HUES64 (cell line): ENCODE measurements at regions not wholly inside any gene's neighbourhood (a gene's known extent, or its start where the extent isn't known, plus 50 kb on each side); places are given as distances from the start of the nearest gene placed in this dataset.

Experiments
- H3K27ac ChIP-seq: 2 replicates; pipeline ENCODE4 v1.7.0; 2013; ENCODE audit warnings: low read depth, low read length, inconsistent platforms
- H3K27me3 ChIP-seq: 2 replicates; pipeline ENCODE4 v1.6.1; 2013; ENCODE audit warnings: mild to moderate bottlenecking, low read length; ENCODE audit not compliant: insufficient read depth
- H3K36me3 ChIP-seq: 2 replicates; pipeline ENCODE4 v1.6.1; 2013; ENCODE audit warnings: mild to moderate bottlenecking, low read length; ENCODE audit not compliant: insufficient read depth
- H3K4me1 ChIP-seq: 2 replicates; pipeline ENCODE4 v1.6.1; 2013; ENCODE audit warnings: mild to moderate bottlenecking, low read length, moderate library complexity; ENCODE audit not compliant: insufficient read depth
- H3K4me3 ChIP-seq: 2 replicates; pipeline ENCODE4 v1.5.1; 2013; ENCODE audit warnings: mild to moderate bottlenecking, low read length, moderate library complexity
- H3K9ac ChIP-seq: 2 replicates; pipeline ENCODE4 v1.6.1; 2013; ENCODE audit warnings: mild to moderate bottlenecking, low read depth, low read length
- H3K9me3 ChIP-seq: 2 replicates; pipeline ENCODE4 v1.6.1; 2013; ENCODE audit warnings: low read depth, low read length; ENCODE audit not compliant: insufficient read depth
- WGBS: fragments of 150-250, 120-280 bp; methylation state at CpG from one replicate; pipeline ENCODE4 v1.1.7; 2013; ENCODE audit warnings: missing lambda C conversion rate; 5-methylcytosine and 5-hydroxymethylcytosine counted together

DNA sequence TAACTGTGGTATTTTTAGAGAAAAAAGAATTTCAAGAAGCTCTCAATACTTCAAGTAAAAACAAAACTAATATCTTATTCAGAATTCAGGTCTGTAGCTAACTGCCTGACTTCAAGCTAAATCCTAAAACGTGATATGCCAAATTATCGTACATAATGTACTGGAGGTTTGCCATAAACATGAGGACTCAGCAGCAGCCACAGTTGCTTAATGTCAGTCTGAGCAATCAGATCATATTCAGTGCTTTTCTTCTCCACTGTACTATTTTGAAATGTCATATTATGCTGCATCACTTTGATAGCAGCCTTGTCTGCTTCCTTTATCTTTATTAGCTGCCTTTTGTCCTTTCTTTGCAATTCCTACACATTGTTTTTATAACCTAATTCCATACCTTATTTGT is 265.1 kb upstream of the EDNRB start:
- Histone ChIP-seq H3K27me3 (no peaks in the 10 kb centered on the region), H3K4me3 (no peak overlapping the region), H3K27ac (no peak overlapping the region), H3K9me3 (peaks cover 2% of the 10 kb centered on the region; the same call in 1 of the 2 replicates), H3K36me3 (no peaks in the 10 kb centered on the region), H3K4me1 (0 out of 2 replicates have a peak, but pooled peaks cover 6% of the 10 kb centered on the region), H3K9ac (no peak overlapping the region)
- 97% methylated on average over 2 of the region's 2 CpGs for WGBS

DNA sequence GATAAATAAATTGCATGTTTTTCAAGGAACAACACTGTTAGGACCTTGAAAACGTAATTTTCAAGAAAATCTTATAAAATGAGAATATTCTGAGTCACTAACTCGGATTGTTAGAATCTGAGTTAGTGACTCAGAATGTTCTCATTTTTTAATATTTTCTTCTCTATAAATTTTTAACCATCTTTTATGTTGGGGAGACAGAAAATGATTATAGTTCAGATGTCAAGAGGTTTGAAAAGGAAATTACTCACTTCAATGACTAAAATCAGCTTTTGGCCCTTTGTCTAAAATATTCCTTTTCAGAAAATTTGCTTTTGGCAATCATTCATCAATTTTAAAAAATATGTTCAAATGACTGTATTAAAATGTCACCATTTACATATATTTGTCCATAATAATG is 264.2 kb upstream of the EDNRB start:
- no peaks in the 10 kb centered on the region for H3K36me3 ChIP-seq
- no peak overlapping the region for H3K27ac ChIP-seq
- H3K4me3 ChIP-seq: no peak overlapping the region
- H3K9ac ChIP-seq: no peak overlapping the region
- 97% methylated on average over 2 of the region's 2 CpGs for WGBS
- H3K27me3 ChIP-seq: no peaks in the 10 kb centered on the region
- H3K9me3 ChIP-seq: peaks cover 2% of the 10 kb centered on the region; the same call in 1 of the 2 replicates
- H3K4me1 ChIP-seq: 0 out of 2 replicates have a peak, but pooled peaks cover 3% of the 10 kb centered on the region

DNA sequence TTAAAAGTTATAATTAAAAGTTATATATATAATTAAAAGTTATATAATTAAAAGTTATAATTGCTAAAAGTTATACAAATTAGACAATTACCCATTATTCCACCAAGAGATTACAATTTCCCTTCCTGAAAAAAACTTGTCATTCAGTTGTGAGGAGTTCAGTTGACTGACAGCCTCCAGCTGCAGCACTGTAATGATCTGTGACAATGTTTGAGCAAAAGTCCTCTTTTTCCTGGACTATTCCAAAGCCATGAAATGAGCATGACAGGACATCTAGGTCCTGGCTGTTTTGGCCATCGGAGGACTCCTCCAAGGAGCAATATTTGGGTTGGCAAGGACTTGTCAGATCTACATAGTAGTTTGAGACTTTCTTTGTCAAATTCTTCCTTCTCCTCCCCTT is 258.7 kb upstream of the EDNRB start:
- no peaks in the 10 kb centered on the region for H3K27me3 ChIP-seq
- no peak overlapping the region for H3K4me3 ChIP-seq
- H3K9me3 ChIP-seq: no peaks in the 10 kb centered on the region
- no peak overlapping the region for H3K9ac ChIP-seq
- H3K36me3 ChIP-seq: no peaks in the 10 kb centered on the region
- no peaks in the 10 kb centered on the region for H3K4me1 ChIP-seq
- no peak overlapping the region for H3K27ac ChIP-seq
- WGBS: 100% methylated on average over 1 of the region's 1 CpG

DNA sequence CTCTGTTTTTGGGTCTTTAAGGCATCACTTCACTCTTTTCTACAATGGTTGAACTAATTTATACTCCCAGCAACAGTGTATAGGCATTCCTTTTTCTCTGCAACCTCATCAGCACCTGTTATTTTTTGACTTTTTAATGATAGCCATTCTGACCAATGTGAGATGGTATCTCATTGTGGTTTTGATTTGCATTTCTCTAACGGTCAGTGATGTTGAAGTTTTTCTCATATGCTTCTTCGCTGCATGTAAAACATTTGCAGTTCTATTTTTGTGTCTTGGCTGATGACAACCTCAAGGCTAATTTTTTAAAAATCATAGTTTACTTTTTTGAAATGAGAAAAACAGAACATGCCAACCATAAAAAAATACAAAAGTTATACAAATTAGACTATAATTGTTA is 258.2 kb upstream of the EDNRB start:
- WGBS: 94% methylated on average over 2 of the region's 2 CpGs
- Histone ChIP-seq H3K27me3 (no peaks in the 10 kb centered on the region), H3K27ac (no peak overlapping the region), H3K9ac (no peak overlapping the region), H3K9me3 (no peaks in the 10 kb centered on the region), H3K4me1 (no peaks in the 10 kb centered on the region), H3K36me3 (no peaks in the 10 kb centered on the region), H3K4me3 (no peak overlapping the region)

DNA sequence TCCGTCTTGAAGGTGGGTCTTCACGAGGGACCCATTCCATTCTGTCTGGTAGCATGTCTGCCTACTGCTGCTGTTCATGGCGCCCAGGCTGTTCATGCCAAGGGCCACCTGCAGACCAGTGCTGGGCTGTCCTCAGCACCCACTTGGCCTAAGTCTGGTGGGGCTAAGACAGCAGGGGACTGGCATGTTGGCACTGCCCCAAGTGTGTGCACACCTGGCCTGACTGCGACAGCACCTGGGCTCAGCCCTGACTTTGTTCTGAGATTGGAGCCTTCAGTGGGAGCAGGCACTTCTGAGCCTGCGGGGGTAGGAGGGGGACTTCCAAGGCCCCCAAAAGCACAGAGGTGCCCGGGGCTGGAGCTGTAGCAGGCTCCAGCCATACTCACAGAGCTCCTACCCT is 250.8 kb upstream of the EDNRB start:
- Histone ChIP-seq H3K27me3 (no peaks in the 10 kb centered on the region), H3K36me3 (no peaks in the 10 kb centered on the region), H3K9me3 (no peaks in the 10 kb centered on the region), H3K4me1 (no peaks in the 10 kb centered on the region), H3K4me3 (no peak overlapping the region), H3K9ac (no peak overlapping the region), H3K27ac (no peak overlapping the region)
- 93% methylated on average over 6 of the region's 6 CpGs for WGBS

DNA sequence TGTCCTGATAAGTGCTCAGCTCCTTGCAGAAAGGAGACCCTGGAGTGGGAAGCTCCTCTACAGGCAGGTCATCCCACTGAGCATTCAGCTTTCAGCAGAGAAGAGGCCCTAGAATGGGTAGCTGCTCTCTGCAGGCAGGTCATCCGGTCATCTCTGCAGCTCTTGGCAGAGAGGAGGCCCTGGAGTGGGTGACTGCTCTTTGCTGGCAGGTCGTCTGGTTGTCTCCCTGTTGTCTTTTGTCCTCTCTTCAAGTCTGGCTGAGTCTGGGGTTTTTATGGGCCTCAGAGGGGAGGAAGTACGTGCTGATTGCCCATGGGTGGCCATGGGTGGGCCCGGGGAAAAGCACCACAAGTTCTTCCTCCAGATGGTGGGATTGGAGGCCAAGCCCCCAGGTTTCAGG is 250.3 kb upstream of the EDNRB start:
- Histone ChIP-seq H3K36me3 (no peaks in the 10 kb centered on the region), H3K4me1 (no peaks in the 10 kb centered on the region), H3K27ac (no peak overlapping the region), H3K4me3 (no peak overlapping the region), H3K9ac (no peak overlapping the region), H3K27me3 (no peaks in the 10 kb centered on the region), H3K9me3 (no peaks in the 10 kb centered on the region)
- 87% methylated on average over 4 of the region's 4 CpGs for WGBS

DNA sequence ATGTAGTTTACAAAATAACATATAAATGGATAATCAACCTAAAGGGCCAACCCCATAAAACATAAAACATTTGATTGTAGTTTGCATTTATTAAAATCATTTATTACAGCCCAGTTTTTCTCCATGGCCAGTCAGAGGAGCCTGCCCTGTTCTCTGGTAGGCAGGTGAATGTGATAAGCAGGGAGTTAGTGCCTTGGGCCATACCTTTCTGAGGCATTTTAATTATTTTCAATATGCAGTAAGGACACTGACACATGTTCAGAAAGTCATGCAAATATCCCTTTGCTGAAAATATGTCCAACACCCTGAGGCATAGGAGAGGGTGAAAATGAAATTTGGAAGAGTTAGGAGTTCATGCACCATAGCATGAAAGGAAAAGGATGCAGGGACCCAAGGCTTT is 242.6 kb upstream of the EDNRB start:
- H3K9me3 ChIP-seq: no peaks in the 10 kb centered on the region
- no peak overlapping the region for H3K4me3 ChIP-seq
- no peaks in the 10 kb centered on the region for H3K4me1 ChIP-seq

DNA sequence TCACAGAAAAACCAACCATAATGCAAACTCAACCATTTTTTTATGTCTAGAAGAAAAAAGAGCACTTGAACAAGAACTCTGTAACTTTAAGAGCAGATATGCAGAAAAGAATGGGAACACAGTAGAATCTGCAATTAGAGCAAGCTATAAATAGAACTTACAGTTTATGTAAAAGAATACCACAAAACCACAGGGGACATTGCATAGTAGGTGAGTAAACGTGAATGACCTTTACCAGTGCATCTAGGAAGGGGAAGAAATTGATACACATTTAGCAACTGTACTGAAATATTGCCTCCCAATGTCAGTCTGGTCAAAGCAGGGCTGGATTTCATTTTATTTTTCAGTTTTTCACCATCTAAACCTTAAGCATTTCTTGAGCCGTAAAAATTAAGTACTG is 242.2 kb upstream of the EDNRB start:
- H3K4me3 ChIP-seq: no peak overlapping the region
- H3K27me3 ChIP-seq: no peaks in the 10 kb centered on the region
- no peak overlapping the region for H3K27ac ChIP-seq

More for the DNA sequence above, 242.6 kb upstream of the EDNRB start:
- Histone ChIP-seq H3K27me3 (no peaks in the 10 kb centered on the region), H3K9ac (no peak overlapping the region), H3K27ac (no peak overlapping the region), H3K36me3 (no peaks in the 10 kb centered on the region)

DNA sequence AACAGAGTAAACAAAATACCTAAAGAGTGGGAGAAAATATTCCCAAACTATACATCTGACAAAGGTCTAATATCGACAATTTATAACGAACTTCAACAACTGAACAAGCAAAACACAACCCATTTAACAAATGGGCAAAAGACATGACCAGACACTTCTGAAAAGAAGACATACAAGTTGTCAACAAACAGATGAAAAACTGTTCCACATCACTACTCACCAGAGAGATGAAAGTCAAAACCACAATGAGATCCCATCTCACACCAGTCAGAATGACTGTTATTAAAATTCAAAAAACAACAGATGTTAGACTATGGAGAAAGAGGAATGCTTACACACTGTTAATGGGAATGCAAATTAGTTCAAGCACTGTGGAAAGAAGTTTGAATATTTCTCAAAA is 233.8 kb upstream of the EDNRB start:
- 90% methylated on average over 2 of the region's 2 CpGs for WGBS
- Histone ChIP-seq H3K27ac (no peak overlapping the region), H3K9me3 (peaks cover 3% of the 10 kb centered on the region; the same call in 1 of the 2 replicates), H3K9ac (no peak overlapping the region), H3K27me3 (no peaks in the 10 kb centered on the region), H3K36me3 (no peaks in the 10 kb centered on the region), H3K4me3 (no peak overlapping the region), H3K4me1 (peaks cover 4% of the 10 kb centered on the region; the same call in 1 of the 2 replicates)

More for the DNA sequence above, 242.2 kb upstream of the EDNRB start:
- Histone ChIP-seq H3K9ac (no peak overlapping the region), H3K9me3 (no peaks in the 10 kb centered on the region), H3K36me3 (no peaks in the 10 kb centered on the region), H3K4me1 (no peaks in the 10 kb centered on the region)
- 86% methylated on average over 1 of the region's 2 CpGs for WGBS

DNA sequence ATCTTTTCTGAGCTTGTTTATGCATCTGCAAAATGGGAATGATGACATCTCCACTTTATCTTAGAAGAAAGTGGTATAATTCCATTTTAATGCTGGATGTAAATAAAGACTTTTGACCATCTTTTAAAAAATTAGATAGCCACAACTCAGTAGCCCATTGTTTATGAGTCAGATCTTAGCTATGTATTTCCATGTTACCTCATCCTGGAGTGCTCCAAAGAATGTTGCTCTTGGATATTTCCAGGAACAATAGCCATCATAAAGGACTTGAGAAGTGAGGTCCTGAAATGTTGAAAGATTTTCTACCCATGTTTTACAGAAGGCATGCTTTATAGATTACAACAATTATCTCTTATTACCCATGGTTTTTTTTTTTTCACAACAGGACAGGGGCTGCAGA is 229.3 kb upstream of the EDNRB start:
- Histone ChIP-seq H3K4me1 (peaks cover 4% of the 10 kb centered on the region; the same call in 1 of the 2 replicates), H3K27me3 (no peaks in the 10 kb centered on the region), H3K27ac (no peak overlapping the region), H3K36me3 (no peaks in the 10 kb centered on the region), H3K9ac (no peak overlapping the region), H3K4me3 (no peak overlapping the region), H3K9me3 (peaks cover 1% of the 10 kb centered on the region; the same call in 1 of the 2 replicates)

DNA sequence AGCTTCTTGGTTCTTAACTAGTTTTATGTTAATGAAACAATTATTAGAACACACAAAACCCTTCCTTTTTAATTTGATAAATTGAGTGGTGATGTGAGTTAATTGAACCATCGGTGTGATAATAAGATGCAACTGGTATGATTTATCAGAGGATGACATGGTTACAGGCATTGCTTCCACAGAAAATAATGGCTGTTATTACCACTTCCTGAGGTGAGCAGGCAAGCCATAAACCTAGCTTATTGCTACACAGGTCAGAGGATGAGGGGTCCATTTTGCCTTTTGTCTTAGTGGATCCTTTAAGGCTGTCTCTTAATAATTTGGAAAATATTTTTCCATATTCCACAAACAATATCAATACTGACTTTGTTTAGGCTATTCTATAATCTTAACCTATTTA is 226.6 kb upstream of the EDNRB start:
- 95% methylated on average over 1 of the region's 1 CpG for WGBS
- H3K27me3 ChIP-seq: no peaks in the 10 kb centered on the region
- no peak overlapping the region for H3K27ac ChIP-seq
- no peak overlapping the region for H3K9ac ChIP-seq
- peaks cover 4% of the 10 kb centered on the region; the same call in 1 of the 2 replicates for H3K4me1 ChIP-seq
- no peaks in the 10 kb centered on the region for H3K36me3 ChIP-seq
- H3K4me3 ChIP-seq: no peak overlapping the region
- H3K9me3 ChIP-seq: no peaks in the 10 kb centered on the region

DNA sequence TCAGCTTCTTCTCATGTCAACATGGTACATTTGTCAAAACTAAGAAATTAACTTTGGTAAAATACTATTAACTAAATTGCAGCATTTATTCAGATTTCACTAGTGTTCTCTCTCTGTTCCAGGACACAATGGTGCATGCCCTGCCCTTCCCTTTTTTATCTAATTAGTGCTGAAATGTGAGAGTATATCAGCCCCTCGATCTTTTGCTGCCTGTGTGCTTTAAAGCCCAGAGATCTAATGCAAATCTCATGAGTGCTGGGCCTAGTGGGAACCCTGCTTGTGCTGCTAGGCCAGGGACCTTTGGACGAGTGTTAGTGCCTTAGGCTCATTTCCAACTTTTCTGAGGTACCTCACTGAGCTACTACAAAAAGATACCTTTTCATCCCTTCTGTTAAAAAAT is 221.1 kb upstream of the EDNRB start:
- H3K27ac ChIP-seq: no peak overlapping the region
- 75% methylated on average over 2 of the region's 2 CpGs for WGBS
- H3K9me3 ChIP-seq: no peaks in the 10 kb centered on the region
- 0 out of 2 replicates have a peak, but pooled peaks cover 2% of the 10 kb centered on the region for H3K4me1 ChIP-seq
- H3K9ac ChIP-seq: no peak overlapping the region
- no peaks in the 10 kb centered on the region for H3K36me3 ChIP-seq
- no peaks in the 10 kb centered on the region for H3K27me3 ChIP-seq
- H3K4me3 ChIP-seq: no peak overlapping the region
